Fibroblast of the aortic adventitia (primary cell): ENCODE measurements at regions not wholly inside any gene's neighbourhood (a gene's known extent, or its start where the extent isn't known, plus 50 kb on each side); places are given as distances from the start of the nearest gene placed in this dataset.

Source experiments
- DNase-seq: peaks from one replicate; pipeline ENCODE4 v3.0.0-alpha.2; 2010; ENCODE audit warnings: low read depth
- H3K4me3 ChIP-seq: 2 replicates; pipeline ENCODE4 v1.5.1; 2011; ENCODE audit warnings: low read depth, mild to moderate bottlenecking, control low read depth, low read length, moderate library complexity
- TF ChIP-seq, protein P1 (sequence below): IDR thresholded peaks from 2 replicates; pipeline ENCODE4 v1.5.1; 2011; ENCODE audit warnings: mild to moderate bottlenecking, low read length, control low read depth, inconsistent platforms; ENCODE audit not compliant: insufficient read depth

DNA sequence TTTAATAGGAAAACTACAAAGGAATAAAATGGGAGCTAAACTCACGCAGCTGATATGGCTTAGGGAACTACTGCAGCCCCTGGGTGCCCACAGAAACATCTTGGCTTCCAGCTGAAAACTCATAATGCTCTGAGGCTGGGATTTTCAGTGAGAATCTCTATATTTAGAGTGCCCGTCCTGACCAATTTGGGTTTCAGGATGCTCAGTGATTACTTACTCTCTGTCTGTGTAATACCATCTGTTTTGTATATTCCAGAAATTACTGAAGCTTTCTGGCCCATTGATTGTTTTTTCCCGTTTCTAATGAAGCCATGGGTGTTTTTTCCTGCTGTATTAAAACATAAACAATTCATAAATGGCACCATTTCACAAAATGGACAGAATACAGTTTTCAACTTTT is 50.6 kb upstream of the ZNF385D start:
- no peak overlapping the region for H3K4me3 ChIP-seq
- DNase-seq: no peak
- TF ChIP-seq, protein P1, sequence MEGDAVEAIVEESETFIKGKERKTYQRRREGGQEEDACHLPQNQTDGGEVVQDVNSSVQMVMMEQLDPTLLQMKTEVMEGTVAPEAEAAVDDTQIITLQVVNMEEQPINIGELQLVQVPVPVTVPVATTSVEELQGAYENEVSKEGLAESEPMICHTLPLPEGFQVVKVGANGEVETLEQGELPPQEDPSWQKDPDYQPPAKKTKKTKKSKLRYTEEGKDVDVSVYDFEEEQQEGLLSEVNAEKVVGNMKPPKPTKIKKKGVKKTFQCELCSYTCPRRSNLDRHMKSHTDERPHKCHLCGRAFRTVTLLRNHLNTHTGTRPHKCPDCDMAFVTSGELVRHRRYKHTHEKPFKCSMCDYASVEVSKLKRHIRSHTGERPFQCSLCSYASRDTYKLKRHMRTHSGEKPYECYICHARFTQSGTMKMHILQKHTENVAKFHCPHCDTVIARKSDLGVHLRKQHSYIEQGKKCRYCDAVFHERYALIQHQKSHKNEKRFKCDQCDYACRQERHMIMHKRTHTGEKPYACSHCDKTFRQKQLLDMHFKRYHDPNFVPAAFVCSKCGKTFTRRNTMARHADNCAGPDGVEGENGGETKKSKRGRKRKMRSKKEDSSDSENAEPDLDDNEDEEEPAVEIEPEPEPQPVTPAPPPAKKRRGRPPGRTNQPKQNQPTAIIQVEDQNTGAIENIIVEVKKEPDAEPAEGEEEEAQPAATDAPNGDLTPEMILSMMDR: no peak

DNA sequence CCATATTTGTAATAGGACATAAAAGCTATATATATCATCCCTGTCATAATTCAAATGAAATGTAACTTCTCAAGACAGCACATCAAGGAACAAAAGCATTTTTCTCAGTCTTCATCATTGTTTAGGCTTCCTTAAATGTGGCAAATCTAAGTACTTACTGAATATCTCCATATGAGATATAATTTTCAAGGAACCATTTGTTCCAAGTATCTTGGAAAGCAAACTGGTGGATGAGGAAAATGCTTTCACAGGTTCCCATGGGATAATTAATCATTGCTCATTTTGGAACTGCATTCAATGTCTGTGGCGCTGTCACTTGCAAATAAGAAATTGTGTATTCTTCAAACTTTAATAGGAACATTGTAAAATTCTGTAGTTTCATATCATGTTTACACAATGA is 52.6 kb upstream of the ZNF385D start:
- TF ChIP-seq, protein P1: no peak
- no peak for DNase-seq

DNA sequence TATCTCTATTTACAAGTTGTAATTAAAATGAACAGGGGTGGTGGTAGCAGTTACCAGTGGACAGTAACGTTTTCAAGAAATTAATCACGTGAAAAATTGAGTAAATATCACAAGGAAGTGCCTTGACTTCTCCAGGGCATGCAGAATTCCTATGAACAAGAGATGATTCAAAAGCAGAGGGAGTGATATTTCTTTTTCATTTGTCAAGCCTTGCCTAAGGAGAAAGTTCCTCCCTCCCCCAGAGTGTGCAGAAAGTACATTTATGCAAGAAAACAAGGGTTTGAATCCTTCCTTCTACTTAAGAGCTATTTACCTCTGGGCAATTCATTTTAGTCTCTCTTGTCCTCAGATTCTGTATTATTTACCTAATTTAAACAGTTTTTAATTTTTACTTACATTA is 53.3 kb upstream of the ZNF385D start:
- DNase-seq: no peak

More for the DNA sequence above, 52.6 kb upstream of the ZNF385D start:
- H3K4me3 ChIP-seq: no peak overlapping the region

DNA sequence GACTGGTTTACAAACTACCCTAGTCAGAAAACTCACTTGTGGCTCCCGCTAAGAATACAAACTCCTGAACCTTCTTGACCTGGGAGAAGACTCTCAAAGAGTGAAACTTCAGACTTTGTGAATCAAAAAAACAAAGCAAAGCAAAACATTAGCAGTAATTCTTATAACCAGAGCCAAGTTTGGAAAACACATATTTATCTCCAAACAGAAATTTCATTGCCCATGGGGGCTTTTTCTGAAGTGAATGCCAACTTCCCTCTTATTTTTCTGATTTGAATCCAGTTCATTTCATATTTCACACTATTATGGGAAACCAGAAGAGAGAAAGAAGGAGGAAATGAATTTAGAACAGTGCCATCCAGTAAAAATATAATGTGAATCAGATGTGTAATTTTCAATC is 55.7 kb upstream of the ZNF385D start:
- no peak for DNase-seq
- no peak overlapping the region for H3K4me3 ChIP-seq
- TF ChIP-seq, protein P1: no peak

More for the DNA sequence above, 53.3 kb upstream of the ZNF385D start:
- no peak overlapping the region for H3K4me3 ChIP-seq
- TF ChIP-seq, protein P1: no peak

DNA sequence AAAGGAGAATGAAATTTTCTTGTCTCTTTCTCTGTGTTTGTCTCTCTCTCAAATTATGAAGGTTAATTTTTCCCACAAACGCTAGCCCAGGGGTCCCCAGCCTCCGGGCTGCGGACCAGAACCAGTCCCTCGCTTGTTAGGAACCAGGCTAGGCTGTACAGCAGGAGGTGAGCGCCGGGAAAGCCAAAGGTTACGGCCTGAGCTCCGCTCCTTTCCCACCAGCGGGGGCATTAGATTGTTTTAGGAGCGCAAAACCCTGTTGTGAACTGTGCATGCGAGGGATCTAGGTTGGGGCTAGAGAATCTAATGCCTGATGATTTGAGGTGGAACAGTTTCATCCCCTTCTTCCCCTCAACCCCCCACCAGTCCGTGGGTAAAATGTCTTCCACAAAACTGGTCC is 74.7 kb upstream of the ZNF385D start:
- no peak overlapping the region for H3K4me3 ChIP-seq
- no peak for DNase-seq
- TF ChIP-seq, protein P1: no peak

DNA sequence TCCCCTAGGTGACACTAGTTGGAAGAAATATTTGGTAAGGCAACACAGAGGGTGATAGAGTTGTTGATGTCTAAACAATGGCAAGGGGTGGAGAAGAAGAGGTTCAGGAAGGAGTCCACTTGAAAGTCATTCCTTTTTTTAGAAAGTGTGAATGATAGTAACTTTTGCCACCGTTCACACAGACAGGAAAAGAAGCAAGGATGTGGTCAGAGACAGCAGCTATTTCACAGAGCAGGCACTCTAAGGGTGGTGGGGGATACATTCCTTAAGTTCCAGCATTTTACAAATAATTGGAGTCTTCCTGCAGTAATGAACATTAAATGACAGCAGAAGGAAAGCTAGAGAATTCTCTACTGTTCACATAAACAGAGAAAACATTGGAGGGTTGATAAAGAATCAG is 75.4 kb upstream of the ZNF385D start:
- TF ChIP-seq, protein P1: no peak
- no peak for DNase-seq
- no peak overlapping the region for H3K4me3 ChIP-seq

DNA sequence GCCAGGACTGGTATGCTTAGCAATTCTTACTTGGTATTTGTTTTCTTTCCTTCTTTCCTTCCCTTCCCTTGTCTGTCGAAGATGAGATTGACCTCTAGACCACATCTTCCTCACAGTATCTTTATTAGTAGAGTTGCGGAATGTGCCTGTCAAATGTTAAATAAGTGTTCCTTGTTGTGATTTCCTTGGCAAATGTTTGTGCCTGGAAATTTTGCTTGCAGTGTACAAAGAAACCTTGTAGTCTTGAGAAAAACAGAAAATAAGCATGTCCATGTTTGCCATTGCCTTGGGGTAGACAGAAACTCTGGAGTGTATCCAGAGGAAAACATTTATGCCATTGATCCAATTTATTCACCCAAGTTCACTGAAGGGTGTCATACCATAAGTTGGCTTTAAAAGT is 79.5 kb upstream of the ZNF385D start:
- H3K4me3 ChIP-seq: no peak overlapping the region
- TF ChIP-seq, protein P1: no peak
- DNase-seq: no peak
